Heart left ventricle (tissue), 13 donors: ENCODE measurements at regions not wholly inside any gene's neighbourhood (a gene's known extent, or its start where the extent isn't known, plus 50 kb on each side); places are given as distances from the start of the nearest gene placed in this dataset.

Experiments used
- POLR2A ChIP-seq, 2 donors: fragments of 450-650 bp; IDR thresholded peaks; one replicate each; pipeline ENCODE4 v1.6.1; 2017; ENCODE audit warnings: antibody characterized with exemption in 2 of 2, mild to moderate bottlenecking in 2 of 2, moderate library complexity in 2 of 2
- TF ChIP-seq, protein P1 (sequence below), 12 donors: fragments of 200-600 bp; sonication (generic) in 4 of 12; IDR thresholded peaks; one replicate each; pipeline versions ENCODE4 v1.5.0 to v1.8.0; 2018 to 2022; ENCODE audit warnings: antibody characterized with exemption in 12 of 12, mild to moderate bottlenecking in 5 of 12
- donor health status: ischemic (EF 13 %, LVEDD 7.1; RV severe dilation, severe dysfunction).
- donor health status: DM: no; HTN: yes; CAD: no.
- donor health status: DM: no; HTN: no; CAD: no.
- donor health status: ischemic (EF 25% LVEDD 6.9; RV normal size, moderate dysfunction).
- donor health status: ischemic (EF 25% LVEDD 5.7; RV mildly dilated, moderate dysfunction).
- donor health status: ischemic (EF 35%, LVEDD 5.7; RV mildly dilated, moderate dysfunction).
- donor health status: nonischemic (EF 11% LVEDD 7.7; RV severe dilation, severe dysfunction).
- donor health status: DM: yes; HTN: yes; CAD: no.
- donor health status: PGD.
- donor health status: ischemic (EF 29% LVEDD 5.4; RV normal size, mild dysfunction).
- donor health status: nonischemic (EF 23%, LVEDD 6.1; RV moderate dilation, normal function).

DNA sequence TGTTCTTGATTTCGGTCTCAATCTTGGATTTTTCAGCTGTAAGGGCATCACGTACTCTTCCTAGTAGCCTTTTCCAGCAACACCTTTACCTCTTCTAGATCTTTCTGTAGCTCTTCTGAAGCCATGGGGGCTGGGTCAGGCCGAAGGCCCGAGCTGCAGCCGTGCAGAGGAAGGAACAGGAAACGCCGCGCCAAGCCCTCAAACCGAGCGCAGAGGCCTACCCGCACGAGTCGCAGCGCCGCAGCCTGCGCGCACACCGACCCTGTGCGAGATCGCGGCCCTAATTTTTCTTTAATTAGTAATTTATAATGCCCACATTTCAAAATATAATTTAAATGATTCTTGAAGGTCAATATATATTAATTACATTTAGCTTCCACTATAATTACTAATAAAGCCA is 483.8 kb downstream of the NUP35 start:
- TF ChIP-seq, protein P1, sequence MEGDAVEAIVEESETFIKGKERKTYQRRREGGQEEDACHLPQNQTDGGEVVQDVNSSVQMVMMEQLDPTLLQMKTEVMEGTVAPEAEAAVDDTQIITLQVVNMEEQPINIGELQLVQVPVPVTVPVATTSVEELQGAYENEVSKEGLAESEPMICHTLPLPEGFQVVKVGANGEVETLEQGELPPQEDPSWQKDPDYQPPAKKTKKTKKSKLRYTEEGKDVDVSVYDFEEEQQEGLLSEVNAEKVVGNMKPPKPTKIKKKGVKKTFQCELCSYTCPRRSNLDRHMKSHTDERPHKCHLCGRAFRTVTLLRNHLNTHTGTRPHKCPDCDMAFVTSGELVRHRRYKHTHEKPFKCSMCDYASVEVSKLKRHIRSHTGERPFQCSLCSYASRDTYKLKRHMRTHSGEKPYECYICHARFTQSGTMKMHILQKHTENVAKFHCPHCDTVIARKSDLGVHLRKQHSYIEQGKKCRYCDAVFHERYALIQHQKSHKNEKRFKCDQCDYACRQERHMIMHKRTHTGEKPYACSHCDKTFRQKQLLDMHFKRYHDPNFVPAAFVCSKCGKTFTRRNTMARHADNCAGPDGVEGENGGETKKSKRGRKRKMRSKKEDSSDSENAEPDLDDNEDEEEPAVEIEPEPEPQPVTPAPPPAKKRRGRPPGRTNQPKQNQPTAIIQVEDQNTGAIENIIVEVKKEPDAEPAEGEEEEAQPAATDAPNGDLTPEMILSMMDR (IDR thresholded peaks at IDR 0.05) = no peak
- no peak for TF ChIP-seq POLR2A (IDR thresholded peaks at IDR 0.05)
